ENCODE measurements at regions not wholly inside any gene's neighbourhood (a gene's known extent, or its start where the extent isn't known, plus 50 kb on each side); places are given as distances from the start of the nearest gene placed in this dataset.

DNA sequence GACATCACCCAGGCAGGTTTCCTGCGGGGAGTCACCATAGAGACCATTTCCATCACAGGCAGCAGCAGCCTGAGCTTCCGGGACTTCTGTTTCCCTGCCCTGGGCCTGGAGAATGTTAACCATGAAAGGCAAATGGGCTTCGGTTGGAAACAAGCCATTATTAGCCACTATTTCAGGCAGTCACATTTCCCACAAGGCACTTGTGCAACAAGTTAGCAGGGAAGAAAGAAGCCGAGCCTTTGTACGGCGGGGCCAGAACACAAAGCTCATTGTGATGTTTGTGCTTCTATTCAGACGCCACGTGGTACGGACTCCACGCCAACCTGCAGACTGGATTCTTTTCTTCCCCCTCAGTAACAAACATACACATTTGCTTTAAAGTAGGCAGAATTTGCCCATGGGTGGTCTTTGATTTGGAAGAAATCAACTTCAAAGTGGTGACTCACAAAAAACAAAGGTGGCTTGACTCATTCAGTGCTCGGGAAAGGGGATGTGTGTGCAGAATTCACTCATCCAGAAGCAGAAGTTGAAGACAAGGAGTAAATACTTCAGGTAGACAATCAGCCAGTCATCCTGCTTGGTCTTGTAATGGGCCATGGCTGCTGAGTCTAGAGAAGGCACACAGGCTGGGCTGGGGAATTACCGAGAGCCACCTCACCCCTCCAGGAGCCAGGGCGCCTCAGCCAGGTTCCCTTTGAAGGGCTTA lies 154.2 kb upstream of the PRMT8 start:
- DNase-seq: peak; percentile 89

DNA sequence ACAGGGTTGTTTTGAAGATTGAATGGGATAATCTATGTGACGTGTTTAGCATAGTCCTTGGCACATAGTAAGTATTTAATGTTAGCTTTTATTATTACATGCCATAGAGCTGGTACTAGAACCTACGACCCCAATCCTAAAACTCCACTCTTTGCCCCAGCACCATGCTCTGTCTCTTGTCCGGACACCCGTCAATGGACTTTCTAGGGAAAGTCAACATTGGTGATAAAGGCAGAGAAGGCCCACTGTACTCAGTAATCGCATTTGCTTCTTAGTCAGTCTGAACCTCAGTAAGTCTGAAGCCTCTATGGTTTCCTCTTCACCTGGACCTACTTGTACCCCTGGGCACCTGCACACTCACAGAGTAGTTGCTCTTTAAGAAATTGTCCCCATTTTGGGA lies 153.1 kb upstream of the PRMT8 start:
- no peak for DNase-seq

- no peak for DNase-seq
These were observed 151.8 kb upstream of the PRMT8 start for GRCh38 chr12:3339221-3339620.

GRCh38 chr12:3341594-3341993 lies 149.4 kb upstream of the PRMT8 start:
- DNase-seq: no peak

- DNase-seq: peak; percentile 84
These were observed 149.0 kb upstream of the PRMT8 start for GRCh38 chr12:3342051-3342450.

- DNase-seq: no peak
These were observed 142.9 kb upstream of the PRMT8 start for GRCh38 chr12:3348055-3348454.

DNA sequence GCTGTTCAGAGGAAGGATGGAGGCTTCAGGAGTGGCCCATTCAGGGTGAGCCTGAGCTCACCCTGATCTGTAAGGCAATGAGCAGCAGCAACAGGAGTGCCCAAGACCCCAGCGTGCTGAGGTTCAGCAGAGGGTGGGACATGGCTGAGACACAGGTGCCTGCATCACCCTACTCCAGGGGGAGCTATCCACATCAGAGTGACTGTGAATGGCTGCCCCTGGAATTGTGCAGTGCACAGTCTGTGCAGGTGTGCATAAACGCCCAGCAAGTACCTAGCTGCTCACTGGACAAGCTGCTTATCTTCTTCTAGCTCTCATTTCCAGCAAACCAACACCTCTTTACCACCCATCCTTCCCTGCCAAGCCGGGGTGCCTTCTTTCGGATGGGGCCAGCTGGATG lies 140.6 kb upstream of the PRMT8 start:
- no peak for DNase-seq

DNA sequence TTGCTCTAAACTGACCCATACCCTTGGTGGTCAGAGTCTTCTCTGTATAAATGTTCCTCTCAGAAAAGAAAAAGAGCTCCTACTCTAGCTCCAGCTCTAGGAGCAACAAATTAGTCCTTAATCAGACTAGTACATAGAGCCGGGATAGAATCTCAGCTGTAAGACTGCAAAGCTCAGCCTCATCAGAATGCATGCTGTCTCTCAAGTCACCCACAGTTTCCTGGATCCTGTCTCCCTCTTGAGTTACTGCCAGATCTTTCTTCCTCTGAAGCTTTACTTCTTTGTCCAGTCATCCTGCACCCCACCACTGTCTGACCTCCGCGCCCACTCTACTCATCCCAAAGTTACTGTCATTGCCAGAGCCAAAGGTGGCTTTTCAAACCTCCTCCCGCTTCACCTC lies 139.3 kb upstream of the PRMT8 start:
- DNase-seq: no peak

GRCh38 chr12:3352230-3352629 lies 138.8 kb upstream of the PRMT8 start:
- no peak for DNase-seq

DNA sequence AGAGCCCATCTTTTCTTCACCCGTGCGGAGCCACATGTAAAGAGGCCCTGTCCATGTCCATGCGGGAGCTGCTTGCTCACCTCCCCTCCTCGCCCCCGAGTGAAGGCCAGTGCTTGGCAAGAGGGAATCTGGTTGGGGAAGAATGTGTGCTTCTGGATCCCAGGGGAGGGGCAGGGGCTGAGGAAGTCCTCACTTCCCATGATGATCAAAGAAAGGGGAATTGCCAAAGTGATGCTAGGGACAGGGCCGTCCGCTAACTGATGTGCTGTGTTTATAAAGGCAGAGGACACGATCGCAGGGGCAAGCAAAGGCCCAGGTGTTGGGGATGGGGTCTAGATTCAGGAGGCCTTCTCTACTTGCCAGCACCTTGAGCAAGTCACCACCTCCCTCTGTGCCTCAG lies 137.4 kb upstream of the PRMT8 start:
- DNase-seq: no peak

DNA sequence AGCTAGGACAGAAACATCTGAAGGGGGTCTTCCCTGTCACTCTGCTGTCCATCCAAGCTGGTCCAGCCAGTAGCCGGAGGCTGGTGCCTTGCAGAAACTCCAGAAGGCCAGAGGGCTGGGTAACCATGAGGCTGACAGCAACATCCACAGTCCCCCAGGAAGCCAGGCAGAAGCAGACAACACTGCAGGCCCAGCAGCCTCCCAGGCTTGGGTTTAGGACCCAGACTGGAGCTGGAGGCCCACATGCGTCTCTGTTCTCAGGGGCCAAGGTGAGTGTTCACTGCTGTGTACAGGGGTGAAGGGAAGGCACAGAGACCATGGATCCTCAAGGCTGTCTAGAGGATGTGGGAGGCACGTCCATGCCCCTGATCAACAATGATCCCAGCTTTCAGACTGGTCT lies 136.4 kb upstream of the PRMT8 start:
- no peak for DNase-seq

- DNase-seq: no peak
These were observed 135.6 kb upstream of the PRMT8 start for GRCh38 chr12:3355378-3355900.

GRCh38 chr12:3357950-3358525 lies 133.0 kb upstream of the PRMT8 start:
- peak; percentile 26 for DNase-seq

- DNase-seq: no peak
These were observed 131.5 kb upstream of the PRMT8 start for GRCh38 chr12:3359478-3359877.

DNA sequence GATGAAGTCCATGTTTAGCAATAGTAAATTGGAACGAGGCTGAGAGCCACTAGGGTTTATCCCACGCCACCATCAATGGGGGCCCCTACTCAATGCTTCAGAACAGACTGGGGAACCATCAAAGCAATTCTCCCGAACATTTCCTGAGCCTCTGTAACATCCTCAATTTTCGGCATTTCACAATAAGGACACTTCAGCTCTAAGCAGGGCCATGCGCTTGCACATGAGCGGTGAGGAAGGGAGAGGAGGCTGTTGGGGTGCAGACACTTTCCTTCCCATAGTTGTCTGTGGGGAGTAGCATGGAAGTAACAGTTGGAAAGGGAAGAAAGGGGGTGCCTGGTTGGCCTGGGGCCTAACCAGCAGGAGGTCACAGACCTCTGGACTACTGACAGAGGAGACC lies 129.9 kb upstream of the PRMT8 start:
- peak; percentile 48 for DNase-seq

DNA sequence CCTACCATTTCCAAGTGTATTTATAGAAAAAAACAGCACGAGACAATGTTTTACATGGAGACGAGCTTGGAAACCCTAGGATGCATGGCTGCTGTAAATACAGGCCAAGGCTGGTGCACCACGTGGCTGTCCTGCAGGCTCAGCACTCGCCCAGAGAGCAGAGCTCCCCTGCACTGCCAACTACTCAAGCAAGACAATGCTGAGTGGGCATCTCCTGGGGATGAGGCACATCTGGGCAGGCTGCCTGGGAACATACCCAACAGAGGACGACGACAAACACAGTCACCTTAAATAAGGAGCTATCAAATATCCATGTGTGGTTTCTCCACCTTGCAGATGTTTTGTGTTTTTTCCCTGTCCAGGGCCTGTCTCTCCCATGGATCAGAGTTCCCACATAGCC lies 128.3 kb upstream of the PRMT8 start:
- DNase-seq: peak; percentile 45

DNA sequence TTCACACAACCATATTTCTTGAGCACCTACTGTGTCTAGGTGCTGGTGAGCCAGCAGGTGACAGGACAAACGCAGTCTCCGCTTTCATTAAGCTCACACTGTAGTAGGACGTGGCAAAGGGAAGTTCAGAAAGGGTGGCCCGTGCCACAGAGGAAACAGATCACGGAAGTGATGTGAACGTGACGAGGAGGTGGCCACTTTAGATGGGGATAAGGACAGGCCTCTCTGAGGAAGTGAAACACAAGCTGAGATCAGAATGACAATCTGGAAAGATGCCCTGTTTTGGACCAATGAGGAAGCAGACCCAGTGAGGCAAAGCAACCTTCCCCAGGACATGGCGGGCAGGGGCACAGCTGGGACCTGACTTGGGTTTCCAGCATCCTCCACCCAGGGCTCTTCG lies 127.4 kb upstream of the PRMT8 start:
- DNase-seq: peak; percentile 38

DNA sequence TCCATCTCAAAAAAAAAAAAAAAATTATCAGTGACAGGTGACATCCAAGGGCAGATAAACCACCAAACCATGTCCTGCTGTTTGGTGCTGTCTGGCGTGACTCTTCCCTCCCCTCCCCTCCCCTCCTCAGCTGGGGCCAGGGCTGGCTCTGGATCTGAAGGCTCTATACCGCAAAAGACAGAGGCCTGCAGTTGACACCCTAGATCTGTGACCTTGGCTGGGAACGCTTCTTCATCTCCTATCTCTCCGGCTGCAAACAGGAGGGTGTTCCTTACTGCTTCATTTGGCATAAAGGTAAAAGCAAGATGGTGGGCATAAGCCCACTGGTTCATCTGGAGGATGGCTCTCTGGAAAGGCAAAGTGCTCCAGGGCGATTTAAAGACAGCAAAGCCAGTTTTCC lies 126.8 kb upstream of the PRMT8 start:
- DNase-seq: peak; percentile 39

DNA sequence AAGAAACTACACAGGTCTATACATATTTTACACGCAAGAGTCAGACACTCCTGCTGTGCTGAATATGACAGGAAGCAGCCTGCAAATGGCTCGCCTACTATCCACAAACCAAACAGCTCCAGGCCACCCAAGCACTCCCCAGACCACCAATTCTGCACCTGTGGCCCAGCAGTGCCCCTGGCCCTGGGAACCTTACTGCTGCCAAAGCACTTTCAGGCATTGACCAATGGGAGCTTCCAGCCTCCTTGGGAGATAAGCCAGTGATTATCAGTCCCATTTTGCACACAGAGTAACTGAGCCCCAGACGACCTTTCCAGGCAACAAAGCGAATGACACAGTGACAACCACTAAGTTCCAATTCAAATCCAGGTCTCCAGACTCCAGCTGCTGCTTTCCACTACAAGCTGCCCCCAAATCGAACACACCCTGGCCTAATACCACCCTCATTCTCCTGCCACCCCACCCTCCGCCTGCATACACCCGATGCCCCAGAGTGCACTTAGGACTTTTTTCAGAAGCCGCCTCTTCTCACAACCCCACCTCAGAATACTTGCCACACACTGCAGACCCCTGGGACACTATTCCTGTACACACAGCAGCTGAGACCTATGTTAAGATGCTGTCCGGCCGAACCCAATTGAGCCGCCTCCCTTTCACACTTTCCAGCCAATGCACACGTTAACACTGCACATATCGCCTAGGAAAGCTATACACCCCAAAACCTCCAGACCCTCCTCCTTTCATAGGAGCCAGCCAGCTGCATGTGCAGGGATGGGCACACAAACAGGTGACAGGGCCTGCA lies 126.1 kb upstream of the PRMT8 start:
- peak; percentile 50 for DNase-seq

DNA sequence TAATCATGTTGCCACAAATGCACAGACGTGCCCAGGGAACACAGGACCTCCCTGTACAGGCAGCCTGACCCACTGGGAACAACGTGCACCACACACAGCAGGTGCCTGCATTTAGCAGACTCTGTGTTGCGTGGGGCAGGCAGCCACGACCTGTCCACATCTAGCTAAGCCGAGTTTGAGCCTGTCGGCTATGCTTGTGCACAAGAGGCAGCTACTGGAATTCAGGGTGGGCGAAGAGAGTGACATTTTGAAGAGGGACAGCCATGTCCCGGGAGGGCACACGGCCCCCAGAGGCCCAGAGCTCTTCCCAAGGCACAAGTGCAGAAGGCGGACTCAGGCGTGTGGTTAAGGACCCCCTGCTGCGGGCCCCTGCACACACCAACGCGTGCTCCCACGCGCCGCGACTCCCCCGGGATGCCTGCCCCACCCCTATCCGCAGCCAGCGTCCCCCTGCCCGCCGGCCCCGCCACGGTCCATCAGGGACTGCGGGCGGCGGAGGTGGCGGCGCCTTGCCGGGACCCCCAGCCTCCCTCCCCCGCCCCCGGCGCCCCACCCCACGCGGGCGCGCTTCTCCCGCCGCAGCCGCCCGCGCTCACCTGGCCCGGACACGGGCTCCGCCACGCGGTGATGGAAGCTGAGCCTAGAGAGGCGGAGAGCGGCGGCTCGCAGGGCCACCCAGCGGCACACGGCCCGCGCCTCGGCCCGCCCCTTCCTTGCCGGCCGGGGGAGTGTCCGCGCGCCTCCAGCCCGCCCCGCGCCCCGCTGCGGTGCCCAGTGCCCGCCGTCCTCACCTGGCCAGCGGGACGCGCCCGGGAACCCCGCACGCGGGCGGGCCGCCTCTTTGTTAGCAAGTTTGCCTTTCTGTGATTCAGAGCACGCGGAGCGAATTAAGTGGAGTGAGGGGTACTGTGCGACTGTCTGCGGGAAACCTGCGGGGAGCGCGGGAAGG lies 125.3 kb upstream of the PRMT8 start:
- DNase-seq: peak; percentile 80

DNA sequence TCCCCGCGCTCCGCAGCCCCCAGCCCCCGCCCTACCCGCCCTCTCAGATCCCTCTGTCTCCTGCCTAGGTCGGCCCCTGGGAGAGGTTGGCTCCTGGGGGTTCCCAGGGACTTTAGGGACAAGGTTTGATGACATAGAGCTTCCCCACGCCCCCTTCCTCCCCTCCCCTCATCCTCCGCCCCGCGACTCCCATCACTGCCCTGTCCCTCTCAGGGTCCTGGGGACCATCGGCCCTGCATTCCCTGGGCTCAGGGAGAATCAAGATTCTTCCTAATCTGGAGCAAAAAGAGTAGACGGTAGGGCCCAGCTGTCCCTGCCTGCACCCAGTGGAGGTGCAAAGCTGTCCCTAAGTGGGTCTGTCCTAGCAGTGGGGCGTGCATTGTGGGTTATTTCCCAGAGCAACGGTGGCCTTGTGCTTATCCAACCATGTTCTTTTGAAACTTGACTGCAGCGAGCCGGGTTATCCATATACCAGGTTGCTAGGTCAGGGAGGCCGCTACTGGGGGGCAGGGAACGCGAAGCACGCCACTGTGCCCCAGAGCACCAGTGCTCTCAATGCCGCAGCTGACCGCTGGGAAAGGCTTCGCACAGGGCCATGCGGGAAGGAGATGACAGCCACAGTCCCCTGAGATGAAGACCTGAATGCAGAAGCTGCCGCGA lies 124.4 kb upstream of the PRMT8 start:
- peak; percentile 59 for DNase-seq

DNA sequence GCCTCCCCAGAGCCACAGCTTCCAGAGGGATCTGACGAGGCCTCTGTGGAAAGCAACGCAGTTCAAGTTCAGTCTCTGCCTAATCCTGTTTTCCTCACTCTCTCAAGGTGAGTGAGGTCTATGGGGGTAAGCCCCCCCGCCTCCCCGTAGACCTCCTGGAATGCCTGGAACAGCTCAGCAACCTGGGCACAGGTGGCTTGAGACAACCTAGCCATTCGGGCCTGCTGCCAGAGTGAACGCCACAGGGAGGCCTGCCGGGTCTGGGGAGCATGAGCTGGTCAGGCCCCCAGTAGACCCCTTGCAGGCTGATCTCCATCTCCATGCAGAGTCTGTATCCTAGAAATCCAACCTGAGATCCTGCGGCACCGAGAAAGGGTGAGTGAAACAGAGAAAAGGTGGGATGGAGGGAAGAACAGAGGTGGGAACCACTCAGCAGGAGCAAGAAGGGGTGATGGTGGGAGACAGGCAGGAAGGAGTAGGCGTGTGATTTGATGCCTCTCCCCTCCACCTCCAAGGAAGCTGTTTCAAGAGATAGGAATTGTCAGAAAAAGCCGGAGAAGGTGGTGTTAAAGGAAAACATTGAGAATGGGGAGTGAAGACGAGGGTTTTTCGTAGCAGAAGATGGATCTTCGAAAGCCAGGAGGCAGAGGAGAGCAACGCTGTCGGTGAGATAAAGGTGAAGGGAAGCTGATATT lies 123.1 kb upstream of the PRMT8 start:
- peak; percentile 44 for DNase-seq
